ENCODE measurements at regions not wholly inside any gene's neighbourhood (a gene's known extent, or its start where the extent isn't known, plus 50 kb on each side); places are given as distances from the start of the nearest gene placed in this dataset.

- dilution Hi-C loops (cut with MboI; ENCODE audit: extremely low pct_ligation_motif_present, low sequenced_read_pairs) (no loop called here), intact Hi-C loops (cut with micrococcal nuclease) (no loop called here)
- Histone ChIP-seq H3K27me3 (ENCODE audit: control insufficient read depth in 2 of 2, insufficient read depth in 2 of 2, low read length in 2 of 2) (no peaks in the 10 kb centered on the region), H3K9me1 (replicated peaks; ENCODE audit: control insufficient read depth, extremely low read depth, insufficient read depth, low read length) (no peaks in the 10 kb centered on the region), H3K9me3 (replicated peaks; ENCODE audit: control insufficient read depth, insufficient read depth, low read length) (no peaks in the 10 kb centered on the region), H3K4me1 (ENCODE audit: control insufficient read depth, extremely low read depth, insufficient read depth, low read length) (no peaks in the 10 kb centered on the region), H4K20me1 (replicated peaks; ENCODE audit: control insufficient read depth, extremely low read depth, insufficient read depth, low read length) (no peaks in the 10 kb centered on the region), H3K4me2 (ENCODE audit: insufficient read depth, low read length) (no peak overlapping the region), H3K4me3 (replicated peaks in 1 of 3; ENCODE audit: insufficient read depth in 1 of 3, low read depth in 1 of 3, low read length in 3 of 3) (no peak overlapping the region), H3K79me2 (ENCODE audit: control insufficient read depth, insufficient read depth, low read length) (no peaks in the 10 kb centered on the region), H3K36me3 (ENCODE audit: control insufficient read depth in 2 of 2, extremely low read depth in 1 of 2, insufficient read depth in 2 of 2, low read length in 2 of 2) (no peaks in the 10 kb centered on the region), H2AFZ (ENCODE audit: low read depth, low read length) (no peak overlapping the region), H3K27ac (ENCODE audit: insufficient read depth, low read depth, low read length) (no peak overlapping the region), H3K9ac (replicated peaks; ENCODE audit: extremely low read depth, insufficient read depth, low read length) (no peak overlapping the region)
- no TSS peak for BruUV-seq (replicated peaks)
- ChIA-PET POLR2A (no interaction called here), CTCF (no interaction called here)
- FAIRE-seq (no peak), DNase-seq (ENCODE audit: low read depth, low spot score) (no peak)
- TF ChIP-seq POLR2A (IDR thresholded peaks at IDR 0.05; ENCODE audit: low read depth, low read length) (no peak), JUN (IDR thresholded peaks at IDR 0.05; ENCODE audit: borderline replicate concordance, insufficient read depth, insufficient read length, low read depth) (no peak), MYC (IDR thresholded peaks at IDR 0.05; ENCODE audit: low read depth, low read length) (no peak), GATA2 (IDR thresholded peaks at IDR 0.05; ENCODE audit: insufficient read depth, insufficient read length, low read depth, low read length) (no peak), EZH2 (IDR thresholded peaks at IDR 0.05; ENCODE audit: borderline replicate concordance, low read depth, low read length, severe bottlenecking) (no peak), FOS (IDR thresholded peaks at IDR 0.05; ENCODE audit: borderline replicate concordance, insufficient read depth, low read length) (no peak), CTCF (IDR thresholded peaks at IDR 0.05; ENCODE audit: extremely low read depth in 1 of 2, insufficient read depth in 1 of 2, low read depth in 1 of 2, low read length in 2 of 2) (no peak), POLR2AphosphoS5 (IDR thresholded peaks at IDR 0.05; ENCODE audit: insufficient read depth, low read depth, low read length) (no peak), MAX (IDR thresholded peaks at IDR 0.05; ENCODE audit: insufficient read depth, insufficient read length) (no peak)
These were observed 1488.4 kb upstream of the TENM4 start for GRCh38 chr11:80929031-80929805.
